HG02678 (cell line): ENCODE measurements at regions not wholly inside any gene's neighbourhood (a gene's known extent, or its start where the extent isn't known, plus 50 kb on each side); places are given as distances from the start of the nearest gene placed in this dataset.
"Not testable (repeated sequence)": the region's sequence is repeated elsewhere in the genome, so short reads cannot be mapped to it uniquely, and the experiment has no call there.

ENCODE experiments used
- ATAC-seq: cut with Tn5 transposase; IDR thresholded peaks from one replicate; pipeline ENCODE4 v1.9.1; 2021; ENCODE audit warnings: mild to moderate bottlenecking, moderate library complexity; ENCODE audit not compliant: unreplicated experiment

GRCh38 chr3:10726787-10727186 is 89.2 kb upstream of the SLC6A11 start:
- ATAC-seq, result no peak

DNA sequence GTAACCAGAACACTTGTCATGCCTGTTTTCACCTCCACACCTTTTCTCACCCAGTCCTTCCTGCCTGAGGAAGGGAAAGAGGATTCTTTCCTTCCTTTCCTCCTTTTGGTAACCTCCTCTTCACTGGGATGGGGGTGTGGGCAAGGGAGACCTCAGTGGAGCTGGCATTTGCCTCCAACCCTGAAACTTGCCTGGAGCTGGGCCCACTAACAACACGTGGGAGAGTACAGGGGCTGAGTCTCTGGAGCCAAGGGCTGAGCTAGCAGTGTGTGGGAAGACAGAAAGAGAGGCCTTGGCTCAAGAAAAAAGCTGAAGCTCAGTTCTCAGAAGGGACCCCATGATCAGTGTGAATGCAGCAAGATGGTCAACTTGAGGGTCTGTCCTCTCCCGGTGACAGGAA is 86.6 kb upstream of the SLC6A11 start:
- ATAC-seq, result no peak

- no peak for ATAC-seq
These were observed 83.7 kb upstream of the SLC6A11 start for GRCh38 chr3:10732292-10732691.

DNA sequence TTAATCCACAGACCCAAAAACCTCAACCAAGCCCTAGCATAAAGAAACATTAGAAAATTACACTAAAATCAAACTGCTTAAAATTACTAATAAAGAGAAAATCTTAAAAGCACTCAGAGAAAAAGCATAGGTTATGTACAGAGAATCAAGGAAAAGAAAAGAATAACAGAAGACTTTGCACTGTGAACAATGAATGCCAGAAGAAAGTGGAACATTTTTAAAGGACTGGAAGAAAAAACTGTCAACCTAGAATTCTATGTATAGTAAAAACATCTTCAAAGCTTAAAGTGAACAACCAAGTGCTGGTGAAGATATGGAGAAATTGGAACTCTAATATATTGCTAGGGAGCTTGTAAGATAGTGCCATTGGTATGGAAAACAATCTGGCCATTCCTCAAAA is 82.7 kb upstream of the SLC6A11 start:
- no peak for ATAC-seq

- not testable (repeated sequence) for ATAC-seq
These were observed 79.6 kb upstream of the SLC6A11 start for GRCh38 chr3:10736444-10736843.

GRCh38 chr3:10737785-10738184 is 78.2 kb upstream of the SLC6A11 start:
- no peak for ATAC-seq

DNA sequence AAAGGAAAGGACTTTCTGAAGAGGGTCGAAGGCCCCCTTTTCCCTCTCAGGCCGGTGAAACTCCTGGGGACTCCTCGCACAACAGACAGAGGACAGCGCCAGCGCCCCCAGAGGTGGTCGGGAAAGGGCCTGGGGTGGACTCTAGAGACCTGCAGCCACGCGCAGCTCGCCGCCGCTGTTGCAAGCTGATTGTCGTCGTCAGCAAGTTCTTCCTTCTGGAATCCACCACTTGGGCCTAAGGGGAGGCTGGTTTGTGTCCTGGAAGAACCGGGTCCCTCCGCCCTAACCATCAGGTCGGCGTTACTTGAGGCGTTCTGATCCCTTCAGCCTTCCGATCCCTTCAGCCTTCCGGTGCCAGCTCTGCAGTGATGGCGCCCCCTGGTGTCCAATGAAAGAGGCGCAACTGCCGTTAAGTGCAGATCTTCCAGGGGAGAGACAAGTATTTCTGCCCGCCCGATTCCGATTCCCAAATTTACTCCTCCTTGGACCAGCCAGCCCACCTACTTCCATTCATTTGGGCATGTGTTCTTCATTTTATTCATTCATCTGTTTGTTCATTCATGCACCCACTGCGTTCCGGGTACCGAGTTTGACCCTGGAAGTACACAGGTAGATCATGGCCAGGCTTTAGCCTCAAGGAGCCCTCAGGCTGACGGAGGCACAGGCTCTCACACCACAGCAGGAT is 77.2 kb upstream of the SLC6A11 start:
- no peak for ATAC-seq

DNA sequence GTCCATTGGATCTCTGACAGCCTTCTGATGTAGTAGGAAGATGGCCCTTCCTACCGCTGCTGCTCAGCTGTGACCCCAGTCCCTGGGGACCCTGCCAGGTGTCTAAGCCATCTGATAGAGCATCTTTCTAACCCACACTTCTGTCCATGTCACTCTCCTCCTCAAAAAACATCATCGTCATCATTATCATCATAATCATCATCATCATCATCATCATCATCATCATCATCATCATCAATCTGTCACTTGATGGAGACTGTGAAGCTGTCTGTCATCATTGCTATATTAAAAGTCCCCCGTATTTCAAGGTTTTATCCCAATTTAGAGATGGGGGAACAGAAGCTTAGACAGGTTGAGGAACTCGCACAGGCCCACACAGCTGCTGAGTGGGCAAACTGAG is 75.1 kb upstream of the SLC6A11 start:
- ATAC-seq, result no peak

DNA sequence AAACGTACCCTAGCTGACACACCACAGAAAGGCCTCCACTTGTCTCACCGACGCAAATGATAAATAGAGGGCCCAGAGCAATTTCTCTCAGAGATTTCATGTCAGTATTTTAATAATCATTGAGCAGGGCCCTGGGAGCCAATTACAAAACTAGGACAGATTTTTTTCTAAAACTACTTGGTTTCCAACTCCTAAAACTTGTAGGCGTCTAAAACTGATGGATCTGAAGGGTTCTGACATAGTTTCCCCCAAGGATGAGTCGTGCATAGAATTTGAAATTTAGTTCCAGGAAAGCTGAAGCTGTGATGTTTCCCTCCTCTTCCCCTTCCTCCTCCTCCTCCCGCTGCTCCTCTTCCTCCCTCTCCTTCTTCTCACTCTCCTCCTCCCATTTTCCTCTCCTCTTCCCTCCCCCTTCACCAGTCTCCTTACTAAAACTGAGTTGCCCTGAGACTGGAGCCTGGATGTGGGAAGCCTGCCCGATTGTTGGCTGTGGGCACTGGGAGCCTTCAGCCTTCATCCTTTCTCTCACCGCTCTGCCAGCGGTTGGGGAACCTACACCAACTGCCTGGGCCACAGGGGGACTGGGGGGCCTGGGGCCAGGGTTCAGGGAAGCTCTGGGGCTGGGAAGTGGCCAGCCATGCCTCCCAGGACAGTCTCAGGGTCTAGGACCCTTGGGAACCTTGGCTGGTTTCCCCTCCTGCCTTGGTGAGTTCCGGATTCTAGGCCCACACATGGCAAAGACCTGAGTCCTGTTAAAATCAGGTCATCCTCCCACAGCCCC is 73.9 kb upstream of the SLC6A11 start:
- ATAC-seq, result no peak

DNA sequence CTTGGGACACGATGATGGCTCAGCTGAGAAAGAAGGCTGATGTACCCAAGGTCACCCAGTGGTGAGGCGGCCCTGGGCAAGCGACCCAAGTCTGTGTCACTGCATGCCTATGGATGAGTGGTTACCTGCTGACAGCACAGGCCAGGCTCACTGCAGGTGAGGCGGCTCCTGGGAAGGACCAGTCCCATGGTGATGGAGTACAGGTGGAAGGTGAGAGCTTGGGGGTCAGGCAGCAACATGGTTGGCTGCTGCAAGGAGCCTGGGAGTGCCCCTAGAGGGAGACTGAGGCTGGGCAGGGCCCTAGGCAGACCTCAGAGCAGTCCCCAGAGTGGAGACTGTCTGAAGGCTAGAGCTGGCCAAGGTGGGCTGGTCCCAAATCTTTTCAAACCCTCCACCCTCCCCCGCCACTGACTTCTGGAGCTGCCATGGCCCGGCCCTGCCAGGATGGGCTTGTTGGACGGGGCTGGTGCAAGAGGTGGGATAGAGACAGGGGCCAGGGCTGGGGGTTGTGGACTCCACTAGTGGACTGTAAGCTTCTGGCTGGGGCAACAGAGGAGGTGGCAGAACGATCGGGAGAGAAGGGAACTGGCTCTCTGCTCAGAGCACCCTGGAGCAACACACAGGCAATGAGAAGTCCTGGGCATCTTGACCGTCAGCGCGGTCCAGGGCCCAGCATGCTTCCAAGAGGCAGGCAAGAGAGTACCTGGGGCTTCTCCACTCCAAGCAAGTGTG is 72.5 kb upstream of the SLC6A11 start:
- no peak for ATAC-seq

DNA sequence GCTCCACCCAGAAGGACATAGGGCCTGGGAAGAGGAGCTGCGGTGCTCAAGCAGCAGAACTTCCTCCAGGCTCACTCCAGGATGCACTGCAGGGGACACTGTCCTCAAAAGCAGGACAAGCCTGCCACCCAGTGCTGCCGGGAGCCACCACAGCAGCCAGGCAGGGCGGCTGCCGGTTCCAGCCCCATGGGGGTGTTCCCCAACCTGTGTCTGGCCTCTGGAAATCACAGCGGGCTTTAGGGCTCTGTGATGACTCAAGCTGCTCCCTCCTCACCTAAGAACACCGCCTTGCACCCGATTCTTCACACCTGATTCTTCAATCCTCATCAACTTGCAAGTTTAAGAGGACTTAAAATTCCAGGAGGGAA is 71.9 kb upstream of the SLC6A11 start:
- ATAC-seq, result no peak

GRCh38 chr3:10745392-10745791 is 70.6 kb upstream of the SLC6A11 start:
- ATAC-seq, result no peak

DNA sequence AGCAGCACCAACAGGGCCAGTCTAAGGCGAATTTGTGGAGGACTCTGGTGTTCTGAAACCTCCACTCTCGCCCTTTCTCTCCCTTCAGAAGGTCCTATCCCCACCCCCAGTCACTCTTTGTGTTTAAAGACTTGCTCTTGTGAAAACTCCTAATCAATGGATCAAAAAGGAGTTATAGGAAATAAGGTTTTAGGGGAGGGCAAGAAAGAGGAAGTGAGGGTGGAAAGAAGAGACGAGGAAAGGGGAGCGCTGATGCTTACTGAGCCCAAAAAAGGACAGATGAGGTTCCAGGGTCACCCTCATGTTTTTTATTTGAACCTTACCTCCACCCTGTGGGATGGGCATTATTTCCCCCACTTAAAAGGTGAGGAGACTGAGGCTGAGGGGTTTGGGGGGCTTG is 70.0 kb upstream of the SLC6A11 start:
- ATAC-seq, result no peak

- no peak for ATAC-seq
These were observed 69.3 kb upstream of the SLC6A11 start for GRCh38 chr3:10746684-10747083.

- no peak for ATAC-seq
These were observed 68.7 kb upstream of the SLC6A11 start for GRCh38 chr3:10747341-10747740.

DNA sequence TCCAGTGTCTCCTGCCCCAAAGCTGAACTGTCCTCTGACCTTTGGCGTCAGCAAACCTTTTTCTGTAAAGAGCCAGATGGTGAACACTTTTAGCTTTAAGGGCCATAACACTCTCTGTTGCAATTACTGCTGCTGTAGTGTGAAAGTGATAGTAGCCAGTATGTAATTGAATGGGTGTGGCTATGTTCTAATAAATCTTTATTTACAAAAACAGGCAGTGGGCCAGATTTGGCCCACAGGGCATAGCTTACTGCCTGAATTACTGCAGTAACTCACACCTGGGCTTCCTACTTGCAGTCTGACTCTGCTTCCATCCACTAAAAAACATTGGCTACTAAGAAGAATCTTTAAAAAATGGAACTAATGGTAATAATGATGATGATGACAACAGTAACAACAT is 68.0 kb upstream of the SLC6A11 start:
- ATAC-seq, result no peak

DNA sequence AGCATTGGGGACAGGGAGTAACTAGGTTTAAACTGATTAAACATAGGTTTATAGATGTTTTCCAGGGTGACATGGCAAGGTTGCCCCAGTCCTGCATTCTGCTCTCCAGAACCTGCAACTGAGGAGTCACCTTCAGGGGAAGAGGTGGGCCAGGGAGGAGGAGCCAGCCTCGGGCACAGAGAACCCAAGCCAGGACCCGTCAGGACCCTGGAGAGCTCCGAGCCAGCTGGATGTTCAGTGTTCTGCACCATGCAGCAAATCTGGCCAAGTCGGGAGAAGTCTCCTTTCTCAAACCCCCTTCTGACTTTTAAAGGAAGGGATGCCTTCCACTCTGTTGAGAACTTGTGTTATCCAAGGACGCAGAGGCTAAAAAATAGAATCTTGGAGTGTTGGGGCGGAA is 62.1 kb upstream of the SLC6A11 start:
- ATAC-seq, result no peak

DNA sequence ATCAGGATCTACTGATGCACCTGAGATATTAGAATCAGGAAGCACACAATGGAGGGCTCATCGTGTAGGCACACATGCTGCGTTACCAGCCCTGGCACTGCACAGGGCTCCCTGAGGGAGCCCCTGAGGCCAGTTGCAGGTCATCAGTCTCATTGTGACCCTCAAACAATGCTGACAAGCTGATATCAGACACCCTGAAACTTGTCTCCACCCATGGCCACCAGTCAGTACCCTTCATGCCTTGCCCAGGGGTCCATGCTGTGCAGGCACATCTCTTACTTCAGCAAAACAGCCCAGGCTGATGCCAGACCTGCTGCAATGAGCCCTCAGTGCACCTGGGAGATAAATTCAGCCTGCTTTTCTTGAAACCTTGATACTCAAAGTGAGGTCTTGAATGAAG is 59.5 kb upstream of the SLC6A11 start:
- ATAC-seq, result no peak

DNA sequence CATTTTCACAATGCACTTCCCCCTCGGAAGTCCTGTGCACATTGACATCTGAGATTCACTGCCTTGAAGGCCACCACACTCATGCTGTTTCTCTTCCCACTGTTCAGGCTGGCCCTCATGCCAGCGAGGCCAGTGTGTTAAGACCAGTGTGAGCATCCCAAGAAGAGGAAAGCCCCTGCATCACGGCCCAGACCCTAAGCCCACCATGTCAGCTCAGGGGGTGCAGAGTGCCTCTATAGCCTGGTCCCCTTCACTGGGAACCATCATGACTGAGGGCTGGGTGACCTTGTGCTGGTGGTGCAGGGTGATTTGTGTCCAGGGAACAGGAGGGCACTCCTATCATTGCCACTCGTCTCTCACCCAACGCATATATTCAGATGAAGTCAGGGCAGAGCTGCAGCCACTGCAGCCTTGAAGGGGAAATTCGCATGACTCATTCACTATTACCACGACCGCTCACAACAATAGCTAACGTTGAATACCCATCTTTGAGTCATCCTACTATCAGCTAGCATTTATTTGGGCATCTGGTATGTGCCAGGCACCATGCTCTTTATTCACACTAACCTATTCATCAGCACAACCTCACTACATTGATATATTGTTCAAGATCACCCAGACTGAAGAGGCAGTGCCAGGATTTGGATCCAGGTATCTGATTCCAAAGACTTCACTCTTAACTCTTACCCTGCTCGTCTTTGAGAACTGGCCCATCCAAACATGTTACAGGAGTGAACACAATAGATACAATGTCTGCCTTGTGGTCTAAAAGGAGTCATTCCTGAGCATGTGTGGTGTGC is 58.8 kb upstream of the SLC6A11 start:
- no peak for ATAC-seq

DNA sequence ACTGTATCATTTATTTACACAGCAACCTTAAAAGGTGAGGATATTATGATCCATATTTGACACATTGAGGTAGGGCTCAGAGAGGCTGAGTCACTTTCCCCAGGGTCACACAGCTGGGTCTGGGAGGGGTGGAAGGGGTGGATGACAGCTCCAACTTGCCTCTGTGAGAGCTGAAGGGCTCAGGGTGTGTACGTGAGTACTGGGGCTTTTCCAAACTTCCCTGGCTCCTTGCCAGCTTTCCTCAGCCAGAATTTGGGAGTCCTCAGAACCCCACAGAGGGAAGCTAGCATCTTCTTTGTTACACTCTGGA is 58.3 kb upstream of the SLC6A11 start:
- no peak for ATAC-seq

DNA sequence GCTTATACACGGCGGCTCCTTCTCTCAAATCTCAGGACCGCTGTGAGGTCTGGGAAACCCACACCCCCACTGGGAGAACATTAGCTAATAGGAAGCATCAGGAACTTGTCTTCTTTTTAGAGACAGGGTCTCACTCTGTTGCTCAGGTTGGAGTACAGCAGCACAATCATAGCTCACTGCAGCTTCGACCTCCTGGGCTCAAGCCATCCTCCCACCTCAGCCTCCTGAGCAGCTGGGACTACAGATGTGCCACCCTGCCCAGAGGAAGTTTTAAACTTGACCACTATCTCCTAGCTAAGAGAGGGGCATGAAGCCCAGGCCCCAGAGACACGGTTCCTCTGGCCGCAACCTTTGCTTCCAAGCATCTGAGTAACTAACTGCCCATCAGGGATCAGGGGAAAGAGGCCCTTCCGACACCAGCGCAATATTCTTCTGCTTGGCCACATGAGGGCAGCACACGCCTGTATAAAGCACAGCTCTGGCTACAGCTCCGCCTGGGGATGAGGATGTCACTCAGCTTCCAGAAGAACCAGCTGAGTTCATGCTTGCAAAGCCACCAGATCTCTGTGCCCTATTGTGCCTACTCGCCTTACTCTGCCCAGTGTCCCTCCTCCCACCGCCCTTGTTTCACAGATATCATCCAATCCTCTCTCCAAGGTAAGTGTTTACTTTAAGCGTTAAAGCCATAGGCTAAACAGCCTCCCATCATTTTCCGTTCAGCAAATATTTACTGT is 57.6 kb upstream of the SLC6A11 start:
- ATAC-seq, result peak; percentile 84
